ENCODE measurements at regions not wholly inside any gene's neighbourhood (a gene's known extent, or its start where the extent isn't known, plus 50 kb on each side); places are given as distances from the start of the nearest gene placed in this dataset.

DNA sequence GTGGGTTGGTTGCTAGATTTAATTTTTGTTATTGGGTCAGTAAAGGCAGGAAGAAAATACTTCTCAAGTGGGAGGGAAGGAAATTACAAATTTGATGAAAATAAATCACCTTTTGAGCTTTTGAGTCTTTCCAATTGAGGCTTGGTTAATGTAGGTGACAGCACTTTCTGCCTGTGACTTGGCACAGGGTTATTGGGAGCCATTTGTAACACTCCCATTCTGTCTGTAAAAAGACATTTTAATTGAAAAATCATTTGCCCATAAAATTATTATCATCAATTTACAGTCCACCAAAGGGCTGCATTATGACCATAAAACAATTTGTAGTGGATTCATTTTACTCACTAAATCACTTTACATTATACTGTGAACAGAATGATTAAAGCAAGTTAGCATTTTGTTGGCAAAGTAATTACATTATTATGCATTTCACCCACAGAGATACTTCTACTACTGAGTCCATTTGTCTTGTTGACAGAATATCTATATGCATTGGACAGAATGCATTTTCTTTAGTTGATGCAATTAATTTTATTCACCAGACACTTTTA, 974.6 kb downstream of the UQCRFS1 start:
- DNase-seq = no peak

GRCh38 chr19:28235606-28236125, 977.3 kb downstream of the UQCRFS1 start:
- no peak for DNase-seq

GRCh38 chr19:28234637-28235036, 978.3 kb downstream of the UQCRFS1 start:
- no peak for DNase-seq

DNA sequence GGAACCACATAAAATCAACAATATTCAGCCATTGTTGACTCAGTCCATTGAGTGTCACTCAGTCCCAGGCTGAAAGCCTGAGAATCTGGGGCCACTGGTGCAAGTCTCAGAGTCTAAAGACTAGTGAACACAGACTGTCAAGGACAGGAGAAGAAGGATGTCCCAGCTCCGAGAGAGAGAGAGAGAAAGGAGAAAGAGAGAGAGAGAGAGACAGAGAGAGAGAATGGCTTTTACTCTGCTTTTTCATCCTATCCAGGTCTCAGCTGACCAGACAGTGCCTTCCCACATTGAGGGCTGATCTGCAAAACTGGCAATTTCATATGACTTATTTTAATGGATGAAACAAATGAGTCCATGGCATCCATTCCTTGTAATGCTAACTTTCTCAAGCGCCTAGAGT, 984.1 kb downstream of the UQCRFS1 start:
- no peak for DNase-seq

GRCh38 chr19:28224441-28224840, 988.5 kb downstream of the UQCRFS1 start:
- no peak for DNase-seq

DNA sequence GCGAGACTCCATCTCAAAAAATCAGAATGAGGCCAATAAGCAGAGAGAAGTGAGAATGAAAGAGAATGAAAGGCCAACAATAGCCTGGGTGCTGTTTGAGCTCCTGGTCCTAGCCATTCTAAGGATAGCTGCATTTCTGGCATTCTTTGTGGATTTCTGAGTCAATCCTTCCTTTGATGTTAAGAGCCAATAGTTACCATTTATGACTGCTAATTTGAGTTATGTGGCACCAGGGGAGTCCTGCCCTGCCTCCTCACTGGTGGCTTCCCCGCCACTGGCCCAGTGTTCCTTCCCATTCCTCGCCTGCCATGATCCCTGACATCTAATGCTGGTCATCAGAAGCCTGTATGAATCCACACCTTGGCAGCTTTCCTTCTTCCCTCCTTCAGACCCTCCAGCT, 991.2 kb downstream of the UQCRFS1 start:
- DNase-seq = no peak

DNA sequence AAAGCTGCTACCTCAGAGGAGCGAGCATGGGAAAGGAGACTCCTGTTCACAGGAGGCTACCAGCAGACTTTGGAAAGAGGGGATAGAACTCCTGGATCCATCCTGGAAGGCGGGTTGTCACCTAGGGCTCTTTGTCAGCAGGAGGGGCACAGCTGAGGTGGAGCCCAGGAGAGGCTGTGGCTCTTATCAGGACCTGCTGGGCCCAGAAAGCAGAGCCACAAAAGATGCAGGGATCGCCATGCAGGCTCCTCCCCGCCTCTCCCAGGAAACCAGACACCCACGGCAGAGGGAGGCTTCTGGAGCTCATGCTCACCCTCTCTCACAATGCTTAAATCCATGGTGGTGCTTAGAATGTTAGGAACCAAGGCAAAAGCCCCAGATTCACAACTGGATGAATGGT, 994.2 kb downstream of the UQCRFS1 start:
- DNase-seq = no peak

DNA sequence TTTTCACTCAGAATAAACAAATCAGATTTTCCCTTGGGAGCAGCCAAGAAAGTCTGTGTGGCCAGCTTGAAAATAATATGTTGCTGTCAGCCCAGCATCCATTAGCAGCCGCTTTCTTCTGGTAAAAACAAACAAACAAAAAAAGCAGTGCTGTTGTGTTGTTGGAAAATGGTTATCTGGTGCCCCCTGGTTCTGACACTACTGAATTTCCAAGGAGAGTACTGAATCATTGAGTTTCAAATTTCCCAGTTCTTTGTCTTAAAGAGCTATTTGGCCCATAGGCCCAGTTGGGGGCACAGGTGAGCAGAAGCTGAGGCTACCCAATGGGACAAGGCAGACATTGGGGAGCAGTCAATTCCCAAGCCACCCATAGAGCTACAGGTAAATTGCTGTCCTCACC, 995.9 kb downstream of the UQCRFS1 start:
- no peak for DNase-seq

GRCh38 chr19:28213470-28214082, 999.4 kb downstream of the UQCRFS1 start:
- DNase-seq = no peak

DNA sequence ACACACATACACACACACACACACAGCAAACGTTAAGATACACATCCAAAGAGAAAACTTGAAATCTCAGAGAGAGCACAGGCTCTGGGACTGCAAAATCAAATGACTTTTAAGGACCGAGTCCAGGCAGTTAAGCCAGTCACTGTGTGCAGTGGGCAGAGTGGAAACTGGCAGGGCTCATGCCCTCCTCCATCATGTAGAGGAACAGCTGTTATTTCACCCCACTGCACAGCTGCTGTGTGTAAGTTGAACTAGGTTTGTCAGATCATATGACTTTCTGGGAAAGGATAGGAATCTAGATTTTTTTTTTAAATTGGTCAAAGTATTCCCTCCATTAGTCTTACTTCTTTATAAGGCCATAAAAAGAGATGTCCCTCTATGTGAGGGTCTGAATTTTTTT, 1002.1 kb downstream of the UQCRFS1 start:
- no peak for DNase-seq

DNA sequence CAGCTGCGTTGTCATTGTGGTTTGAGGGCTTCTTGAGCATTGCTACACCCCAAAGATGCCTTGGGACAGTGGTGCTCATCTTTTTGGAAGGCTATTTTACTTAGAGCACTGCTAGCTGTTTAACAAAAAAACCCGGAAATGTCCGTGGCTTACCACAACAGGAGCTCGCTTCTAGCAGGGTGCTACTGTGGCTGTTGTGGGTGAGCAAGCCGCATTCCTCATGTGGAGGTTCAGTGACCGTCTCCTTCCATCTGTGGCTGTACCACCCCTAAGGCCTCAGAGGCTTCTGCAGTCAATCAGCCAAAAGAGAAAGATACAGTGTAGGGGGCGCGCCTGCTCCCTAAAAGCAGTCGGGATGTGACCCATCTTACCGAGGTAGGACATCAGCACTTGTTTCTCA, 1004.2 kb downstream of the UQCRFS1 start:
- DNase-seq = no peak

DNA sequence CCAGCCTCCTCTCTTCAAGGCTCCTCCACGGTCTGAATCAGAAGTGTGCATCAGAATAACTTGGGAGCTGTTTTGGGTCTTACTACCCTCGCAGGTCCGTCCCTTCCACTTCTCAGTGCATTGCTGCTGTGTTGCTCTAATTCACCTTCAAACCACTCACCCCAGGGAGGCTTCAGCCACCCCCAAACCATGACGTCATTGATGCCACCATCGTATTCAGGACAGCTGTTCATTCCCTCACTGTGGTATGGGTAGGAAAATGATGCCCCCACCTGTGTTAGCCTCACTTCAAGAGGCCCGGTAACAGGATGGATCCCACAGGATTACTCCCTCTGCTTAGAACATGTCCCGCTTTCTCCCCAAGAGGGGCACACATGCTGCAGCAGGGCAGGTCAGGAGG, 1005.7 kb downstream of the UQCRFS1 start:
- DNase-seq = no peak

DNA sequence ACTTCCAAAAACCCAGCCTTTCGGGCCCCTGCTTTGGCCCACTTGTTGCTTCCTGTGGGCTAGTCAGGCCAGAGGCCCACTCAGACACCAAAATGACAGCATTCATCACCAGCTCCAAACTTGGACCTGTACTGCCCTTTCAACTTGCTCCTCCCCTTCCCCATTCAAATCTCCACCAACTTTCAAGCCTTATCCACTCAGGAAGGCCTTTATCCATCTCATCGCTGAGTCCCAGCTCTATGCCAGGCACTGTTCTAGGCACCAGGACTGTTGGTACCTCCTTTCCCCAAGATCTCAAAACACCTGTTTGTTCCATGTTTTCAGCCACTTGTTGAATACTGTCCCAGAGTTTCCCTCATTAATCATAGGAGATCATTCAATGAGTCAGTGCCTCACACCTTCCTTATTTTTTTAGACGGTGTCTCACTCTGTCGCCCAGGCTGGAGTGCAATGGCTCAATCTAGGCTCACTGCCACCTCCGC, 1011.4 kb downstream of the UQCRFS1 start:
- no peak for DNase-seq

GRCh38 chr19:28199323-28199722, 1013.6 kb downstream of the UQCRFS1 start:
- DNase-seq = no peak

GRCh38 chr19:28196961-28197360, 1016.0 kb downstream of the UQCRFS1 start:
- no peak for DNase-seq

- DNase-seq = no peak
These were observed 1016.9 kb downstream of the UQCRFS1 start for GRCh38 chr19:28196101-28196500.

GRCh38 chr19:28185646-28186045, 1027.3 kb downstream of the UQCRFS1 start:
- DNase-seq = no peak

- DNase-seq = no peak
These were observed 1028.0 kb downstream of the UQCRFS1 start for GRCh38 chr19:28184997-28185396.

DNA sequence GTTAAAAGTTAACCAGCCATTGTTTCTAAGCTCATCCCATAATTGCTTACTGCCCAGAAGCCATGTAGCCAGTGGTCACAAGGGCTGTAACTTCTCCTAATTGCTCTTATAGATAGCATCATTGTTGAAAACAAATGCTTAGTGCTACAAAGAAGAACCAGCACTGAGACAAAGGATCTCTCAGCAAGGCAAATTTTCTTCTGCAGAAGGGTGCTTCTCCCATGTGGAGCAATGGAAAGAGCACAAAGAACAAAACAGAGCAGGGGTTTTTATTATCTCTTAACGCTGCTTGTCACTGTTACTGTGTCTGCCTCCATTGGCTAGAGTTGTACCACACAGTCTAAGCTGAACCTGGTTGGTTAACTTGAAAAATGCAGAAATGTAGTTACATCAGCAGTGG, 1036.8 kb downstream of the UQCRFS1 start:
- no peak for DNase-seq

GRCh38 chr19:28171983-28172382, 1041.0 kb downstream of the UQCRFS1 start:
- DNase-seq = no peak

DNA sequence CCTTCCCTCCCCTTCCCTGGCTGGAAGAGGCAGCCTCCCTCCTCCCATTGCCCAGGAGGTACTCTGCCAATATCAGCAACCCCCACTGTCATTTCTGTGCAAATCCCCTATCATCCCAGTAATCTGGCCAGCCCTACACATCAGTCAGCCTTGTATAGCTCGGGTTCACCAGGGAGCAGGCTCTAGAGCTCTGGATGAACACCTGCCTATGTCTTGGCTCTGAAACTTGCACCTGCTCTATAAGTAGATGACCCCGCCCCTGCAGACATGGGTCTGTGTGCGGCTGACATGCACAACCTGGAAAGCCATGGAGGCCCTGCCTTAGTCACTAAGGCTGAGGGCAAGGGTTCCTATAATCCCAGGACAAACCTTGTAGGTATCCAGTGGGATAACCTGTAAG, 1042.9 kb downstream of the UQCRFS1 start:
- no peak for DNase-seq

GRCh38 chr19:28169168-28169887, 1043.6 kb downstream of the UQCRFS1 start:
- no peak for DNase-seq

- no peak for DNase-seq
These were observed 1044.4 kb downstream of the UQCRFS1 start for GRCh38 chr19:28168557-28168956.

DNA sequence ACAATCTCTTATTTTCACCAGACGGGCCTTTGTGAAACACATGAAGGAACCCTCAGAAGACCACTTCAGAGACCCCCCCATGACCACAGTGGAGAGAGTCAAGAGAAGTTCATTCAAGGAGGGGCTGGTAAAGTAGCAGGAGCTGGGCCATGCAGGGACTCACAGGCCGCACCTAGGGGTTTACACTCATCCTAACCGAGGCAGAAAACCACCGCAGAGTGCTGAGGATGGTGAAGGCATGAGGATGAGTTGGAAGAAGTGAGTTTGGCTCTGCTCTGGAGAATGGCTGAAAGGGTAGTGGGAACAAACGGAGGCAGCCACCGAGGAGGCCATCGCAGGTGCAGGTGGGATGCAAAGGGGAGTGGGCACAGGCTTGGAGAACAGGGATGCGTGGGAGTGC, 1046.9 kb downstream of the UQCRFS1 start:
- no peak for DNase-seq

All from AML-193 (cell line).